ENCODE measurements at regions not wholly inside any gene's neighbourhood (a gene's known extent, or its start where the extent isn't known, plus 50 kb on each side); places are given as distances from the start of the nearest gene placed in this dataset.

- peaks cover under 1 to 4% of the 10 kb centered on the region in 2 donors for H3K9me3 ChIP-seq (replicated peaks in 1 of 2; ENCODE audit: control insufficient read depth in 1 of 2, insufficient read depth in 1 of 2, low read length in 2 of 2)
- H3K4me1 ChIP-seq (ENCODE audit: control insufficient read depth in 1 of 2, insufficient read depth in 2 of 2, low read length in 2 of 2), result no peaks in the 10 kb centered on the region
- Mint-ChIP-seq H3K27ac (no peak overlapping the region), H3K4me1 (no peaks in the 10 kb centered on the region), H3K9me3 (peaks cover 2 to 18% (median 7%) of the 10 kb centered on the region in 7 donors), H3K4me3 (no peak overlapping the region), H3K27me3 (ENCODE audit: low read depth in 3 of 3) (peaks cover 0 to 1% (median 0%) of the 10 kb centered on the region in 3 donors), H3K36me3 (no peaks in the 10 kb centered on the region)
- no peak for TF ChIP-seq CTCF (IDR thresholded peaks at IDR 0.05)
- no peak overlapping the region for H2AFZ ChIP-seq (ENCODE audit: insufficient read depth, low read depth, low read length, poor library complexity, severe bottlenecking)
- no peaks in the 10 kb centered on the region for H3K27me3 ChIP-seq (ENCODE audit: control insufficient read depth in 2 of 2, insufficient read depth in 2 of 2, low read length in 2 of 2)
- WGBS (ENCODE audit: insufficient coverage), result no CpG with 5 or more reads among the region's 5 CpGs
- no peak for DNase-seq
- no peaks in the 10 kb centered on the region for H4K20me1 ChIP-seq (ENCODE audit: insufficient read depth, low read length)
- no peak overlapping the region for H3K9ac ChIP-seq (ENCODE audit: insufficient read depth, low read length, poor library complexity, severe bottlenecking)
- no peaks in the 10 kb centered on the region for H3K79me2 ChIP-seq (ENCODE audit: insufficient read depth, low read length)
- no peak overlapping the region for H3K4me2 ChIP-seq (replicated peaks; ENCODE audit: extremely low read depth, low read length, poor library complexity, severe bottlenecking)
- no peaks in the 10 kb centered on the region for H3K36me3 ChIP-seq (replicated peaks in 1 of 2; ENCODE audit: control insufficient read depth in 1 of 2, insufficient read depth in 2 of 2, low read length in 2 of 2)
- intact Hi-C loops (cut with micrococcal nuclease), result no loop called here
- H3K27ac ChIP-seq (ENCODE audit: low read depth in 1 of 2, low read length in 2 of 2), result no peak overlapping the region
- H3K4me3 ChIP-seq (replicated peaks in 1 of 3; ENCODE audit: low read depth in 2 of 3, low read length in 3 of 3), result no peak overlapping the region
Measured at GRCh38 chr1:78222225-78222959, 176.6 kb downstream of the GIPC2 start.

- H3K9me3 Mint-ChIP-seq, result peaks cover 2 to 18% (median 8%) of the 10 kb centered on the region in 7 donors
- intact Hi-C loops (cut with micrococcal nuclease), result no loop called here
- Histone ChIP-seq H3K36me3 (replicated peaks in 1 of 2; ENCODE audit: control insufficient read depth in 1 of 2, insufficient read depth in 2 of 2, low read length in 2 of 2) (no peaks in the 10 kb centered on the region), H3K27me3 (ENCODE audit: control insufficient read depth in 2 of 2, insufficient read depth in 2 of 2, low read length in 2 of 2) (no peaks in the 10 kb centered on the region), H3K4me3 (replicated peaks in 1 of 3; ENCODE audit: low read depth in 2 of 3, low read length in 3 of 3) (no peak overlapping the region), H3K9ac (ENCODE audit: insufficient read depth, low read length, poor library complexity, severe bottlenecking) (no peak overlapping the region), H4K20me1 (ENCODE audit: insufficient read depth, low read length) (no peaks in the 10 kb centered on the region), H3K27ac (ENCODE audit: low read depth in 1 of 2, low read length in 2 of 2) (no peak overlapping the region), H3K4me2 (replicated peaks; ENCODE audit: extremely low read depth, low read length, poor library complexity, severe bottlenecking) (no peak overlapping the region), H3K9me3 (replicated peaks in 1 of 2; ENCODE audit: control insufficient read depth in 1 of 2, insufficient read depth in 1 of 2, low read length in 2 of 2) (peaks cover 5% of the 10 kb centered on the region in 2 donors), H3K79me2 (ENCODE audit: insufficient read depth, low read length) (no peaks in the 10 kb centered on the region), H3K4me1 (ENCODE audit: control insufficient read depth in 1 of 2, insufficient read depth in 2 of 2, low read length in 2 of 2) (no peaks in the 10 kb centered on the region), H2AFZ (ENCODE audit: insufficient read depth, low read depth, low read length, poor library complexity, severe bottlenecking) (no peak overlapping the region)
- no peak overlapping the region for H3K27ac Mint-ChIP-seq
- peaks cover 0 to 1% (median 0%) of the 10 kb centered on the region in 3 donors for H3K27me3 Mint-ChIP-seq (ENCODE audit: low read depth in 3 of 3)
- no peaks in the 10 kb centered on the region for H3K36me3 Mint-ChIP-seq
- no peak overlapping the region for H3K4me3 Mint-ChIP-seq
- no peaks in the 10 kb centered on the region for H3K4me1 Mint-ChIP-seq
- DNase-seq, result no peak
- no peak for TF ChIP-seq CTCF (IDR thresholded peaks at IDR 0.05)
Measured at GRCh38 chr1:78222960-78223358, 177.2 kb downstream of the GIPC2 start.

All from CD14-positive monocyte (primary cell).